ENCODE measurements at regions not wholly inside any gene's neighbourhood (a gene's known extent, or its start where the extent isn't known, plus 50 kb on each side); places are given as distances from the start of the nearest gene placed in this dataset.

- Histone ChIP-seq H3K4me1 (no peaks in the 10 kb centered on the region), H3K27ac (replicated peaks in 1 of 4) (no peak overlapping the region), H3K4me3 (no peak overlapping the region), H3K9me3 (no peaks in the 10 kb centered on the region), H3K27me3 (no peaks in the 10 kb centered on the region), H3K36me3 (no peaks in the 10 kb centered on the region)
- TF ChIP-seq EP300 (IDR thresholded peaks at IDR 0.05) (no peak), POLR2AphosphoS5 (IDR thresholded peaks at IDR 0.05) (no peak), CTCF (IDR thresholded peaks at IDR 0.05) (no peak), POLR2A (IDR thresholded peaks at IDR 0.05; ENCODE audit: low read depth) (no peak)
- intact Hi-C loops (cut with DNase I): no loop called here
- 92% methylated on average over 13 of the region's 16 CpGs for WGBS
- no peak for DNase-seq (ENCODE audit: extremely low spot score)
Observed at GRCh38 chr2:238564286-238564920, 137.7 kb downstream of the ASB1 start.

GRCh38 chr2:238565031-238565430 is 138.3 kb downstream of the ASB1 start:
- TF ChIP-seq EP300 (IDR thresholded peaks at IDR 0.05) (no peak), POLR2A (IDR thresholded peaks at IDR 0.05; ENCODE audit: low read depth) (no peak), CTCF (IDR thresholded peaks at IDR 0.05) (no peak), POLR2AphosphoS5 (IDR thresholded peaks at IDR 0.05) (no peak)
- Histone ChIP-seq H3K9me3 (no peaks in the 10 kb centered on the region), H3K36me3 (no peaks in the 10 kb centered on the region), H3K4me1 (no peaks in the 10 kb centered on the region), H3K27ac (replicated peaks in 1 of 4) (no peak overlapping the region), H3K4me3 (no peak overlapping the region), H3K27me3 (no peaks in the 10 kb centered on the region)
- 96% methylated on average over 6 of the region's 6 CpGs for WGBS
- DNase-seq (ENCODE audit: extremely low spot score): no peak
- intact Hi-C loops (cut with DNase I): no loop called here

GRCh38 chr2:238566001-238566645 is 139.4 kb downstream of the ASB1 start:
- no peaks in the 10 kb centered on the region for H3K9me3 ChIP-seq
- no peak overlapping the region for H3K27ac ChIP-seq (replicated peaks in 1 of 4)
- intact Hi-C loops (cut with DNase I): no loop called here
- TF ChIP-seq CTCF (IDR thresholded peaks at IDR 0.05): no peak
- no peak for TF ChIP-seq POLR2AphosphoS5 (IDR thresholded peaks at IDR 0.05)
- no peak for TF ChIP-seq POLR2A (IDR thresholded peaks at IDR 0.05; ENCODE audit: low read depth)
- no peak for TF ChIP-seq EP300 (IDR thresholded peaks at IDR 0.05)
- no peaks in the 10 kb centered on the region for H3K36me3 ChIP-seq
- no peak overlapping the region for H3K4me3 ChIP-seq
- H3K4me1 ChIP-seq: no peaks in the 10 kb centered on the region
- DNase-seq (ENCODE audit: extremely low spot score): no peak
- no peaks in the 10 kb centered on the region for H3K27me3 ChIP-seq
- 88% methylated on average over 15 of the region's 16 CpGs for WGBS

- no peaks in the 10 kb centered on the region for H3K9me3 ChIP-seq
- 90% methylated on average over 19 of the region's 22 CpGs for WGBS
- DNase-seq (ENCODE audit: extremely low spot score): no peak
- no peaks in the 10 kb centered on the region for H3K27me3 ChIP-seq
- H3K27ac ChIP-seq (replicated peaks in 1 of 4): no peak overlapping the region
- no peak overlapping the region for H3K4me3 ChIP-seq
- TF ChIP-seq EP300 (IDR thresholded peaks at IDR 0.05) (no peak), POLR2AphosphoS5 (IDR thresholded peaks at IDR 0.05) (no peak), CTCF (IDR thresholded peaks at IDR 0.05) (no peak), POLR2A (IDR thresholded peaks at IDR 0.05; ENCODE audit: low read depth) (no peak)
- peaks cover 0 to 9% (median 7%) of the 10 kb centered on the region in 4 donors for H3K4me1 ChIP-seq
- intact Hi-C loops (cut with DNase I): no loop called here
- no peaks in the 10 kb centered on the region for H3K36me3 ChIP-seq
Observed at GRCh38 chr2:238567067-238567855, 140.5 kb downstream of the ASB1 start.

All from esophagus muscularis mucosa (tissue), 4 donors.